CD4-positive, alpha-beta T cell treated with Interleukin-2 at 100 ng/mL for 4 hours (primary cell): ENCODE measurements at regions not wholly inside any gene's neighbourhood (a gene's known extent, or its start where the extent isn't known, plus 50 kb on each side); places are given as distances from the start of the nearest gene placed in this dataset.

ENCODE experiments used
- DNase-seq: peaks from one replicate; pipeline ENCODE4 v3.0.0-alpha.2; 2020; ENCODE audit warnings: low spot score

DNA sequence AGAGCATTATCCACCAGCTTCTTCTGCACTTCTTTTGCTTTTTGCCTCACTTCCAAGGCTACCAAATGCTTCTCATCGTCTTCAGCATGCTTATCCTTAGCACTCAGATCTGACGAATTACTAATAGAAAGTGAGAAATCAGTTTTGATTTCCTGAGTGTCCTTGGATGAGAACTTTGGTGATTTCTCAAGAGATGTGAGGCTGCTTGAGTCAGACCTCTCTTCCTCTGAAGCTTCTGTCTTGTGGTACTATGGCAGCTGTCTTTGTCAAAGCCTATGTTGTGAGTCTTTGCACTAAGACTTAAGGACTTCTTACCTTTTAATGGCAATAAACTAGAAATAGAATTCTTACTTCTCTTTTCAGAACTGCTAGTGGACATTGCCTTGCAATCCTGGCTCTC lies 169.9 kb downstream of the CPE start:
- no peak for DNase-seq

DNA sequence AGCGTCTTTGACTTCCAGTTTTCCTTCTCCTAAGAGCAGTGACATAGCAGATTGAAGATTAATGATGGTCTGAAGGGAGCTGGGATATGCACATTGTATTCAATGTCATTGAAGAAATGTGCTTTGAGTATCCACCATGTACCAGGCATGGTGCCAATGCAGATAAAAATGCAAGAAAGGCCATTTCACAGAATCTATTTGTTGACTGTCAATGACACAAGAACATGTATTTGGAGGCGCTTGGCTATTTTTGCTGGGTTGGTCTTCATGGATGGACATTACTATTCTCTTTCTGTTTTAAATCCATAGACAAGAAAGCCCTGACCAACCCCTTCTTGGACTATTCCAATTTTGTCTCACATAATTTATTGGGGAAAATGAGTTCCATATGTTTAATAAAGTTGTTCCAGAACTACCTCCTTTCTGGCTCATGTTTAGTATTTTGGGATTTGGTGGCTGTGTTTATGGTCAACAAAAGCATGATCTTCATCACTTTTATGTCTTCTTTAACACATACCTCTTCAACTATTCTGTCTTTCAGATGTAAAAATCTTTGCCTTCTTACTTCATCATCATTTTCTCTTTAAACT lies 174.5 kb downstream of the CPE start:
- no peak for DNase-seq

DNA sequence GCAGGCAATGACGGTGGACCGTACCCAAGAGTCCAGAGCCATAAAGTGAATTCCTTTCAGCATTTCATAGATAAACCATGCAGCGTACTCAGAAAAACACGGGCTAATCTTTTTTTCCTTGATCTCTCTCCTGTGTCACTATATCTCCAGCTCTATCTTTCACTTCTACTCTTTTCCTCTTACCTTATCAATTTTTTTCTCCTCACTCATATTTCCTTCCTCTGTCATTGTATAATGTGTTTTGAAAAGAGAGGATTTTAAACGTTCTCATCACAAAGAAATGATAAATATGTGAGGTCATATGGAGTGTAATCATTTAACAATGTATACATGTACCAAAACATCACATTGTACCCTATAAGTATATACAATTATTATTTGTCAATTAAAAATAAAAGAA lies 176.5 kb downstream of the CPE start:
- no peak for DNase-seq

DNA sequence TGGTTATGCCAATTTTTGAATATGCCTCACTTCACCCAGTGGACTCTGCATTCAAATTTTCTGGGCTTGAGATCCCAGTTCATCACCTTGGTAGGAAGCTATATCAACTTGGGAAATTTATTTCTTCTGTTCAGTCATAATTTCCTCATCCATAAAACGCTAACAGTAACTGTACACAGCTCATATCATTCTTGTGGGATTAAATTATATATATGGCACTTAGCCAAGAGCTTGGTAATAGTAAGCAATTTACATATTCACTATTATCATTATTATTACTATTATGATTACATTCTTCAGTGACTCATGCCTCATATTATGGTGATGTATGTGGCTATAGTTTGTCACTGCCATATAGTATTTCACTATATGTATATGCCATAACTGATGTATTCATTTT lies 177.6 kb downstream of the CPE start:
- DNase-seq = no peak

DNA sequence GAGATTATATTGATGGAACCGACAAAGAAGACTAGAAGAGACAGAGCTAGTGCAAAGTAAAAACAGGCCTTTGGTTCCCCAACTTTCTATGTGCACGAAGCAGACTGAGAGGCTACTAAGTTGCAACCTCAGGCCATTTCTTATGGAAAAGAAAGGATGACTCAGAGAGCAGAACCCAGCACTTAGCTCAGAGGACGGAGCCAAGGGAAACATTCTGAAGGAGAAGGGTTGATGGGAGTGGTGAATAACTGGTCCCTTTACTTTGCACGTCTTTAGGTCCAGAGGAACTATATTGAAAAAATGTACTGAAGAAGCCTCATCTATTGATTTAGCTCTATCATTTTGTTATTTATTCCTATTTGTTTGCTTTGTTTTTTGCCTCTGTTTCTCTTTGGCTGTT lies 182.1 kb downstream of the CPE start:
- DNase-seq = no peak

DNA sequence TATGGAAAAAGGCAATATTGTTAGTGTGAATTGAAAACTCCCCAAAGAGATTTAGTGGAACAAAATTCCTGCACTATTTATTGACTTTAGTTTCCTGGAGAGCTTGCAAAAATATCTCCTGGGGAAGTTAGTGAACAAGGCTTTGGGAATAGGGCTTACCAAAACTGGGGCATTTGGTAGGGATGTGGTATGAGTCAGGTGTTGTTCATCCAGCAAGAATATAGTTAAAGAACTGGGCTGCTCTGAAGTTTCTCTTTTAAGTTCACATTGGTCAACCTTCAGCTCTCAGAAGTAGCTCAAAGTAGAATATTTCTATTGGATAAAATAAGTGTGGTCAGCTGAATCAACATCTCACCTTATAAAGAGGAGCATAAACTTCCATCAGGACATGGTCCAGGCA lies 185.0 kb downstream of the CPE start:
- DNase-seq = no peak

DNA sequence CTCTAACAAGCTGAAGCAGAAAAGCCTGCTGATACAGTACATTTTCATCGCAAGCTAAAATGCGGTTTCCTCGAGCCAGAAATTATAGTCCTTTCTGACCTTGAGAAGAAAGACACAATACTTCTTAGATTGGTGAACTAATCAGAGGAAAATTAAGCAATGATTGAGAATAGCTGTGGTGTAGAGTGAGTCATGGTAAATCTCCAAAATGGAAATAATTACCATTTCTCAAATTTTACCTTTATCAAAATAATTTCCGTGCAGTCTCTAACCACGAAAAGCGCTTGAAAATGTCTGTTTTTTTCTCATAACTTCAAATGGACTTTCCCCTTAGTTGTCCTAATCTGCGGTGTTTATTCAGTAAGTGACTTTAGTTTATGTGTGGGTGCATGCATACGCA lies 190.2 kb downstream of the CPE start:
- DNase-seq = no peak

DNA sequence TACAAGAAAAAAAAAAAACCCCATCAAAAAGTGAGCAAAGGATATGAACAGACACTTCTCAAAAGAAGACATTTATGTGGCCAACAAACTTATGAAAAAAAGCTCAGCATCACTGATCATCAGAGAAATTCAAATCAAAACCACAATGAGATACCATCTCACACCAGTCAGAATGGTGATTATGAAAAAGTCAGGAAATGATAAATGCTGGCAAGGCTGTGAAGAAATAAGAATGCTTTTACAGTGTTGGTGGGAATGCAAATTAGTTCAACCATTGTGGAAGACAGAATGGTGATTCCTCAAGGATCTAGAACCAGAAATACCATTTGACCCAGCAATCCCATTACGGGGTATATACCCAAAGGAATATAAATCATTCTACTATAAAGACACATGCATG lies 192.7 kb downstream of the CPE start:
- DNase-seq = peak; percentile 5

DNA sequence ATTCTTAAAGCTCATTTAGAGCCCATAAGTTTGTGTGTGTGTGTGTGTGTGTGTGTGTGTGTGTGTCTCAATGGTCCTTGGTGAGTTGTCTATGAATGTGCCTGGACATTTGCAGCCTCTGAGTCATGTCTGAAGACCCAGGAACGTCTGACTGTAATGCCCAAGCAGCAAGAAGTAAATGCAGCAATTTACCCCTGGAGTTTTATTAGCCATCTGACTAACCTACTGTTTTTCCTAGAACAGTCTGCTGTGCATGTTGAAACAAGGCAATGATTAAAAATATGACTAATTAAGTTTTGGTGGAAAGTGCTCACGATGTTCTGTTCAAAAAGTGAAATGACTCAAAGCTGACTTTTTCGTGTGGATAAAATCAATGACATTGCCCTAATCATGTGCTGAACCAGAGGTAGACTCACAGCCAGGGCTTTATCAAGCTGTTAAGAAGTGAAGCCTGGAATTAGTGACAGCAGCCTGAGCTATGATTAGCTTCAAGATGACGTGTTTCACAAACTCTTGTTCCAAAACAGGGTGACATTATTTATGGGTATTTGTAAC lies 201.6 kb downstream of the CPE start:
- DNase-seq = no peak

DNA sequence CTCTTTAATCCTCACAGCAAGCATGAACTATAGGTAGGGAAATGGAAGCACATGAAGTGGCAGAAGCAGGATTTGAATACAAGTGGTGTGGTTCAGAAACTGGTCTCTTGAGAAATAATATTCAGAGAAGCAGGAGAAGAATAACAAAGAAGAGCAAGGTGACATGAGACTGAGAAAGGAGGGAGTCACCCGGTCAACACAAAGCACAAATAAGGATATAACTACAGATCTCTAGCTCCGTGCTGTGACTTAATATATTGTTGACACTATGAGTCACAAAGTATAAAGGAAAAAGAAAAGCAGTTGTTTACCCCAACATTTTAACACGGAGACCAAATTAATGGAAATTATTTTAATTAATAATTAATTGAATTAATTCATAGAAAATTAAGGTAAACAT lies 204.5 kb downstream of the CPE start:
- no peak for DNase-seq

DNA sequence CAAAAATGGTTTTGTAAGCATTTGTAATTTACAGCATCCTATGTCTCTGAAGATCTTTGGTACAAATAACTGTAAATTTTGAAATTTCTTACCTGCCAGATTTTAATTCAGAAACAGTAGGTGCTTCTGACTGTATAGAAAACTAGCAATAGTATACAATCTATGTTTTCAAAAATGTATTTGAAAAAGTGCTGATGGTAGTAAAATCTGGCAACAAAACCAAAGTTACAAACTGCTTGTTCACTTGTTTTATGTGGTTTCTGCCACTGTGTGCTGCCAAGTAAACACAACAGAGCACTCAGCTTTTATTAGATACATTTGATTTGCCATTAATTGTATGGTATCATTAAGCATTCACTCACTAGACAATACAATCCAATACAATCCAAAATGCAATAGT lies 206.1 kb downstream of the CPE start:
- no peak for DNase-seq

DNA sequence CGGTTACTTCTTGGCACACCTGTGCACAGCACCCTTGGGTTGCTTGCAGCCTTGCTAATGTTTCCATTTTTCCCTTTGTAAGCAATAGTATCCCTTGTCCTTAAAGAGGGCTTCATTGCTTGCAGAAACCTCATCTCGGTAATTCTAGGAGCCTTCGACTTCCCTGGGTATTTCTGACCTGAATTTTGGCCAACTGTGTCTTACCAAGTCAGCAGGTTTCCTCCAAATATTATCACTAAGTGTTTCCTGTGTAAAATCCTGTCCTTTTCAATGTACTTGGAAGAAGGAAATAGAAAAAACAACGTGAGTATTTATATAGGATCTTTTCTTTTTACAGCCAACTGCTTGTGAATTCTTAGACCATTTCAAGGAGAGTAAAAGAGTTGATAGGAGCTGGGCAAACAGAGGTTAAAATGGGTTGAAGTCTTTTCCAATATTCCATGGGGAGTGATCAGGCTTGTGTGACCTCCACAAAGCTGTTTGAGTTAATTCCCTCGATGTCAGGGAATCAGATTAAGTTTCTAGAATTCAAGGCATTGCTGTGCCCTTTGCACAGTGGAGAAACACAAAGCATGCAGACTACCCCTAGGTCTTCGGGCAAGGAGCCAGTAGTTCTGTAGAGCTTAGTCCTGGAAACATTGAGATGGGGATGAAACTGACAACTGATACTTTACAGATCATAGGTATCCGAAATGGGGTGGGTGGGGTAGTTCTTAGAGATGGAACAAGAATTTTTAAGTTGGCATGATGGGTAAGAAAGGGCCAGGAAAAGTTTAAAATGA lies 209.9 kb downstream of the CPE start:
- DNase-seq = no peak

DNA sequence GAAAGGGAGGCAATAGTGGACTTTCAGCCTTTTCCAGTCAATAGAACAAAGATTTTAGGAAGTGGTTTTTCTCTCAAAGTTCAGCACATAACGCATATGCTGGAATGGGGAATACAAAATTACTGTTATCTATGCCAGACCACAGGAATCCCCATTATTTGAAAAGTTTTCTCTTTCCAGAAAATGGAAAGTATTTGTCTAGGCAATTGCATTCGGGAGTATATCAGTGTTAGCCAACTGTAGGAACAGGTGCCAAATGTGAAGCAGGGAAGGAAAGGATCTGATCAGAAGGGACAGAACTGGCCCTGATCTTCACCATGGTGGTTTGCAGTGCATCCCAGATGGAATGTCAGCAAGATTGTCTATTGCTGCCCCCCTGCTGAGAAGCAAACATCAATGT lies 213.6 kb downstream of the CPE start:
- DNase-seq = no peak

DNA sequence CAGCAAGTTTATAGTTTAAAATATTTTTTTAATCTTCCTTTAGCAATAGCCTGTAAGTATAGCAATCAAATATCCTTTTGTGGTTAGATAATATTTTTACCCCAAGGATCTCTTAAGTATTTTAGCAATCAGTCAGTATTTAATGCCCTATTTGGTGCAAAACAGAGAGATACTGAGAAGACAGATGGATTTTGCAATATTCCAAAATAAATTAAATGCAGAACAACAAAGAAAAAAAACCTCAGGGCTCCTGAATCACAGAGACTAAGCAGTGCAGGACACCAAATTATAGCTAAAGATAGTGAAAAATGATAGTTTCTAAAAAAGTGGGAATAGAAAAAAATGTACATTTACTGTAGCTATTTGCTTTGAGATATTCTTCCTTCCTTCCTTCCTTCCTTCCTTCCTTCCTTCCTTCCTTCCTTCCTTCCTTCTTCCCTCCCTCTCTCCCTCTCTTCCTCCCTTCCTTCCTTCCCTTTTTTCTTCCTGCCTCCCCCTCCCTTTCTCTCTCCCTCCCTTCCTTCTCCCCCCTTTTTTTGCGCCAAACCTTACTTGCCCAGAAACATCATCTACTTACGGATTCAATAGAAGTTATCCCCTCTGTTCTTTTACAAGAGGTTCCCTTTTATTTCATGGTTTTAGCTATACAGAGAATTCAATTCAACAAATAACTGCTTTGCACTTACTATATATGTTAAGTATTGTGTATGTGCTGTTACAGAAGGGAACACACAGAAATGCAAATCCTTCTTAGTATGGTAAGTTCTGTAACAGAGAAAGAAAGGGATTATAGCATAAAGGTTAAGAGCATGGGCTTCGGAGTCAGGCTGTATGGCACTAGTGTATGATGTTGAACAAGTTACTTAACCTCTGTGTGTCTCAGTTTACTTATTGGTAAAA lies 219.0 kb downstream of the CPE start:
- no peak for DNase-seq

DNA sequence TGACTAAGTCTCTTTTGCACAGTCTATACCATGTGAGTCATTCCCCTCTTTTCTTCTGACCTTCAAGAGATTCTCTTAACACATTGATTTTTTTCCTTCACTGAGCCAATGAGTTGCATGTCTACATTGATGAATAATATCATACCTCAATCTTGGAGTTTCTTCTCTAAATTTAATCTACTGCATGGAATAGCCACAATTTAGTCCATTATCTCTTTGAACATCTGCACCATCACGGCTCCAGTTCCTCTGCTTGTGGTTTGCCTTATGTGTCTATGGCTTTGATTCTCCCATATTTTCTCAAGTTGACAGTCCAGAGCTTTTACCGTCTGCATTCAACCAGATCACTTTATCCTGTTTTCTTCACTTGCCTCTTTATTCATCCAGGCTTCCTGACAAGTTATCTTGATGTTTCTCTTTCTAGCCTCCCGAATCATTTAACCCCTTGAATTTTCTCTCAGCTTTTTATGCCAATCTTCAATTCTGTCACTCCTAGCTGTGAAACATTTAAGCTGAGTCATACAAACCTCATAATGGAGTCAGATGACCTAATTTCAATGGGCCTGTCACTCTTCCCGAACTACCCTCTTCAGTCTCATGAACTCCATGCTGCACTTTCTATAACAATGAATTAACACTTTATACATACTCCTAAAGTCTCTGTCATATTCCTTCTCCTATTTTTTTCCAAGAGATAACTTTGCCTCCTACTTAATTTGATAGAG lies 222.3 kb downstream of the CPE start:
- DNase-seq = no peak

DNA sequence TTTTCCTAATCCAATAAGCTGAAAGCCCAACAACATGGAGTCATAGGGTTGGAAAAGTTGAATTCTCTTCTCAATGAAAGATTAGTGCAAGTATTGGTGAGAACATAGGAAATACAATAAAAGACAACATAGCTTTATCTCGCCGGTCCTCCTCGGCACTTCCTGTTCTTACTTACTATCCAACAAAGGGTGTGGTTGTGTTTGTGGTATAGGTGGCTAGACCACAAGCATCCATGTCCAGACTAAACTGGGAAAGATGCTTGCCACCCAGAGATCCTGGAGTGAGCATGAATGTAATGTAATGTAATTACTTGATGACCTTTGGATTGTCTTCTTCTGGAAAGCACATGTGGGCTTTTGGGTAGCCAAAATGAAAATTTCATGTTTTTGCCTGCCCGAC lies 223.8 kb downstream of the CPE start:
- no peak for DNase-seq

DNA sequence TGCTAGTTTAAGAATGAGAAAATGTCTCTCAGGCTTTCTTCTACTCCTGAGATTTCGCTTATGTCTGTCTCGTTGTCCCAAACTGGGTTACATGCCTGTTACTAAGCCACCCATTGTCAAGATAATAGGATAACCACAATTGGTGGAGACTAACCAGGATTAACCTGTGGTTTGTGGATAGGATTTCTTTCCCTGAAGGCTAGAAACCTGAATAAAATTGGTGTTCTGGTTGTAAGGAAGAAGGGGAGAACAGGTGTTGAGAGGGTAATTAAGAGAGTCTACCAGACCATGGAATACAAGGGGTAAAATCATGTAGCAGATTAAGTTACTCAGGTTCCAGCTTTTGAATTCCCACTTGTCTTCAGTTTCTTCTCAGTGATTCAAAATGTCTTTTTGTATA lies 225.4 kb downstream of the CPE start:
- DNase-seq = no peak

DNA sequence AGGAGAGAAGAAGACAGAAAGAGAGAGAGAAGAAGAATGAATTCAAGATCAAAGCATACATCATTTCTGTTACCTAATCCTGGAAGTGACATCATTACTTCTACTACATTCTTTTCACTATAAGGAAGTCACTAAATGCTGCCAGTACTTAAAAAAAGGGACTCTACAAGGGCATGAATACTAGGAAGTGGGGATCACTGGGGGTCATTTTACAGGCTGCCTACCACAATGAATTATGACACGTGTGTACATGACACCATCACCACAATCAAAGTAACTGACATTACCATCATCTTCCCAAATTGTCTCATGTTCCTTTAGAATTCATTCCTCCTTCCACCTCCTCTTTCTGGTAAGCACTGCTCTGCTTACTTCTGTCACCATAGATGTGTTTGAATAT lies 227.0 kb downstream of the CPE start:
- DNase-seq = no peak

DNA sequence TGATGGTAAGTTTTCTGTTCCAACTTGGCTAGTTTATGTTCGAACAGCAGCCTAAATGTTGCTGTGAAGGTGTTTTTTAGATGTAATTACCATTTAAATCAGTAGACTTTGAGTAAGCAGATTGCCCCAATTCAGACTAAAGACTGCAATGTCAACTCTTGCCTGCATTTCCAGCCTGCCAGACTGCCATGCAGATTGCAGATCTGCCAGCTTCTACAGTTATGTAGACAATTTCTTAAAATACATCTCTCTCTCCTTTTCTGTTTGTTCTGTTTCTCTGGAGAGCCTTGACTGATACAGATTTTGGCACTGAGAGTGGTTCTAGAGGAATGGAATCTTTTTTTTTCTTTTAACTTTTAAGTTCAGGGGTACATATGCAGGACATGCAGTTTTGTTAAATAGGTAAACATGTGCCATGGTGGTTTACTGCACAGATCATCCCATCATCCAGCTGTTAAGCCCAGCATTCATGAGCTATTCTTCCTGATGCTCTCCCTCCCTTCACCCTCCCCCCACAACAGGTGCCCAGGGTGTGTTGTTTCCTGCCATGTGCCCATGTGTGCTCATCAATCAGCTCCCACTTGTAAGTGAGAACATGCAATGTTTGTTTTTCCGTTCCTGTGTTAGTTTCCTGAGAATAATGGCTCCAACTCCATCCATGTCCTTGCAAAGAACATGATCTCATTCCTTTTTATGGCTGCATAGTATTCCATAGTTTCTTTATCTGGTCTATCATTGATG lies 227.8 kb downstream of the CPE start:
- DNase-seq = no peak

DNA sequence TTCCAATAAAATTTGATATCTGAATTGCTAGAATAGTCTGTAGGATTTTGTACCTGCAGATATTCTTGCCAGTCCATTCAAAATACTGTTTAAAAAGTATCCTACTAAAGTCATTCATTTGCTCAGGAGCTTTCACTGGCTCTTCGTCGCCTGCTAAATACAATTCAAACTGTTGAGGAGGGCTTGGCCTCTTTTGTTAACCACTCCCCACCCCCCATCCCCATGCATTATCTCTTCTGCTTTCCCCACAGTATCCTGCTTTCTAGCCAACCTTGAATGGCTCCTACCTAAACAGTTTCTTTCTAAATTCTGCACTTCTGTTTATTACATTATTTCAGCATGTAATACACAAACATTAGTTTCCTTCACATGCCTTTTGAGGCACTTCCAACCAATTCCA lies 230.8 kb downstream of the CPE start:
- DNase-seq = no peak

DNA sequence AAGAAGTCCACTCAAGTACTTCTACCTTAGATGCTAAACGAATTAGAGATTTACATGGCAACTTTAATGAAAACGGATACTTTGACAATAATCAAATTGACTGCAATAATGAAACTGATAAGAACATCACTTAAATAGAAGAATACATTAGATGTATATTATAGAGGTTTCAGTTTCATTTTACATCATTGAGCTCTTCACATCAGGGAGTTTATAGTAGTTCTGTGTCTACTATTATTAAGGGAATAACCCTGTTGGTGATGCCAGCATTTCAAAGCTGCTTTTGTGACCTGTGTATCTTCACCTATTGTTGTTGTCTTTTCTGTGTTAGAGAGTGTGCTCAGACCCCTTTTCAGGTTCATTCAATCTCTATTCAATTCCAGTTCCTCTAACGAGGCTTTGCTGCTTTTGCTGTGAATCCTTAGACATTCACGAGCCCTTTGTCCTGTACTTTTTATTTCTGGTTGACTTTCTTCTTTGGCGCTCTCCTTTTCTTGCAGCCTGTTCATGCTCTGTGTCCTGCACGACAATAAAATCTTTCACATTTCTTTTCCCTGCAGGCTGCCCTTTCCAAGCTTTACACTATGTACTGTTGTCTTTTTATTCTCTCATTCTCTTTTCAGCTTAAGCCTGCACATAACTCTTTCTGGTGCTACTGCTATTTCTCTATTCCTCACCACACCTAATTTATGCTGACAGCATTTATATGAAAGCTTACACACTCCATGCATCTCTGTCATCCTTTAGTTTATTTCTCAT lies 232.1 kb downstream of the CPE start:
- DNase-seq = no peak
